NCI-H2081 (cell line): ENCODE measurements at regions not wholly inside any gene's neighbourhood (a gene's known extent, or its start where the extent isn't known, plus 50 kb on each side); places are given as distances from the start of the nearest gene placed in this dataset.
"Not testable (repeated sequence)": the region's sequence is repeated elsewhere in the genome, so short reads cannot be mapped to it uniquely, and the experiment has no call there.

Source experiments
- DNase-seq, 2 experiments: peaks; one replicate each; lab custom pipeline; 2025; lab: John Stamatoyannopoulos, UW

DNA sequence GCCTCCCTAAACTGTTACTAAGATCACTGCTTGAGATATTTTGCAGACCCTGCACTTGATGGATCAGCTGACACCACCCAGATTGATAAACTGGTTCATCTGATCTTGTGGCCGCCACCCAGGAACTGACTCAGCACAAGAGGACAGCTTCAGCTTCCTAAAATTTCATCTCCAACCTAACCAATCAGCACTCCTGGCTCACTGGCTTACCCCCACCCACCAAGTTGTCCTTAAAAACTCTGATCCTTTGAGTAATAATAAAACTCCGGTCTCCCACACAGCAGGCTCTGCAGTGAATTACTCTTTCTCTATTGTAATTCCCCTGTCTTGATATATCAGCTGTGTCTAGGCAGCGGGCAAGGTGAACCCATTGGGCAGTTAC, 174.8 kb downstream of the UTP18 start:
- peak in 1 of 2 experiments; percentile 53 for DNase-seq

DNA sequence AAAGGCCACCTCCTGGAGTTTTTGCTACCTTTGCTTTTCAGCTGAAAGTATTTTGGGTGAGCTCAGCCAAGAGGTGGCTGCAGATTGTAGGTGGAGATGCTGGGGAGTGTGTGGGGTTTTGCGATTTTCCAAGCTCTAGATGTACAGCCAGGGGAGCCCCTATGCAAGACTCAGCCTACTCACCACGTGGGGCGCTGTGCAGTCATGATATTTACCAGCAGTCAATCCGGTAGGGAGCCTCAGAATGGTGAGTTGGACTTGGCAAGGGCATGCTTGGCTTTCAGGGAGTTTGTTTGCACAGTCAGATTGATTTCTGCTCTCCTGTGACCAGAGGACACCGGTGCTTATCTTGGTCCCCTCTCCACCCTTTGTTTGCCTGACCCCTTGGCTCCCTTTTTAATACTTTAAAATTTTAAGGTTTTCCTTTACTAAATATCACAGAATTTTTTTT, 175.3 kb downstream of the UTP18 start:
- DNase-seq = peak; percentile 91 to 98

DNA sequence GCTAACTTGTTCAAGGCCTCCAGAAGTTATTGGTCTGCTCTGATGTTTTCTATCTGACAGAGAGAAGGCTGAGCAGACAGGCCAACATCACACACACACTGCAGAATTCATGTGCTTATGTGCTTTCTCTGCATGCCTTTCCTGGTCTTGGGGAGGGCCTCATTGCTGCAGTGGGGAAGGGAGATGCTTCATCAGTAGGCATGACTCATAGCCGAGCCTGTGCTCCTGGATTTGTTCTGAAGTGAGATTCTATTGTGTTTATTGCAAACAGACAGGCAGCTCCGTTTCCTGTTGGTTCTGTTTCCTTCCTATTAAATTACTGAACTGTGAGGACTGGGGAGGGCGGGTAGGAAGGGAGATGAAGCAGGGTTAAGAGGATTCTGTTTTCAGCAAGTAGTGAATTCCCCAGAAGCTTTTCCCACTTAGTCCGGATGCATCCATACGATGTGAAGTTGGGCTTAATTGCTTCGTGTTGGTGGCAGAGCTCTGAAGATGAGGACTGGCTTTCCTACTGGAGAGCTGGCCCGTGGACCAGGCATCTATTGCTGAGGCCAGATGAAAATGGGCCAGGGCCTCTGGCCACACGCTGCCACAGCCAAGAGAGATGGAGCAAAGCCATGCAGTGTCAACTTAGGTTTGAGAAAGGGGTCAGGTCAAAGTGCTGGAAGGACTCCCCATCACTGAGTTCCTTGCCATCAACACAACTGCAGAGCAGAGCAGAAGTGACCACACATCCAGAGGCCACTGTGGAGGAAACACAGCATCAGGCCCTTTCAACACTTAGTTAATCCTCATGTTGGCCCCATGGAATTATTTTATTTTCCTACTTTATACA, 179.3 kb downstream of the UTP18 start:
- peak in 1 of 2 experiments; percentile 54 for DNase-seq

DNA sequence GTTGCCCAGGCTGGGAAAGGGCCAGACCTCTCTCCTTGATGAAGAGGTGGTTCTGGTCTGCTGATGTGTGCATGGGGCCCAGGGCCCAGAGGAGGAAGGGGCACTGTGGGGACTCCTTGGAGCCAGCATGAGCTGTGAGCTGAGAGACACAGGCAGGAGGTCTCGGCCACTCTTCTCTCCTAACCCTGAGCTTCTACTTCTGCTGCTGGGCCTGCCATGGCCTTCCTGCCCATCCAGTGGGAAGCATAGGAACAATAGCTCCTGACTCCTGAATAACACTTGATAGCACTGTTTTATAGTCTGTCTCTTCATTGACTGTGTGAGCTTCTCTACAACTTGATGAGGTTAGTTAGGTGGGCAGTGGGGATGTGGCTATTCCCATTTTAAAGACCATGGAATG, 181.1 kb downstream of the UTP18 start:
- no peak for DNase-seq

DNA sequence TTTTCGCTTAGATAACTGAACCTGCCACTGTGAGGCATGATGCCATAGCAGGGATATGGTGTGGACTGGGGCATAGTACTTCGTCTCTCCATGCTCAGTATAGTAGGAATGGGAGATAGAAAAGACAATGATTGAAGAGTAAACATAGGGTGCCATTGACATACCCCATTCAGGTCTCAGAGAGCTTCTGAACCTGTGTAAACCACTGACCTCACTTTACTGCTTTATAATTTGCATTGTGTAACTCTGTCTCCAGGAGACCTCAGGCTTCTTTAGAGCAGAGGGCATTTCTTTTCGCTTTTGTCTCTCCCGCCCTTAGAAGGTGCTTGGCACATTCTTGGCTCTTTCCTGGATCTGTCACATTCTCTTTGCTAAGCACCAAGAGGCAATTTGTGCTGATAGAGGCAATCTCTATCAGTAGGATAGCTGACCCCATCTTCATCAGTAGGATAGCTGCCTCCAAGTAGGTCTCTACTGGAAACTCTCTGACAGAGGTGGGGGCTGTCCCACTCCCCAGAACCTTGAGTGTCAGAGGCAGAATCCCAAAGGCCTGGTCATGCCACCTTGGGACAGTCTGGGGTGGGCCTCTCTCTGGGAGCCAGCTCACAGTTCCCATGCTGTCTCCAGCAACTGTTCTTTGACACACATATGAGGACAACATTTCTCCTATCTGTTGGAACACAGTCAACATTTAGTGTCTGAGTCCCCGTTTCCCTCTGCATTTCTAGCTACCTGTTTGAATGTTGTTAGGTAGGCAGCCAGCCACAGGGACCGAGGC, 181.9 kb downstream of the UTP18 start:
- no peak for DNase-seq

DNA sequence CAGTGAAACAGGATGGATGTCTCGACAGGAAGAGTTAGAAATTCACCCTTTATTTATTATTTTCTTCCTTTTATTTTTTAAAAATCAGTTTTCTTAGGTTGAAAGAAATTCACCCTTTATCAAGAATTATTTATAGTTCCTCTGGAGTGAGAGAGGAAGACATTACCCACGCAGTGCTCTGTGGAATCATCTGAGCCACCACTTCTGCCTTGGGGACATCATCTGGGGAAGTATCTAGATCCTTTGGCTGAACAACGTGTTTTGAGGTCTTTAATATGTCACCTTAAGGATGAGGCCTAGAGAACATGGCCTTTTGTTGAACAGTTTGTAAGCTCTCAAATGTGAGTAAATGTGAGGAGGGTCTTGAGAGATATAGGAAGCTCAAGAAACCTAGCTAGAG, 183.3 kb downstream of the UTP18 start:
- no peak for DNase-seq

DNA sequence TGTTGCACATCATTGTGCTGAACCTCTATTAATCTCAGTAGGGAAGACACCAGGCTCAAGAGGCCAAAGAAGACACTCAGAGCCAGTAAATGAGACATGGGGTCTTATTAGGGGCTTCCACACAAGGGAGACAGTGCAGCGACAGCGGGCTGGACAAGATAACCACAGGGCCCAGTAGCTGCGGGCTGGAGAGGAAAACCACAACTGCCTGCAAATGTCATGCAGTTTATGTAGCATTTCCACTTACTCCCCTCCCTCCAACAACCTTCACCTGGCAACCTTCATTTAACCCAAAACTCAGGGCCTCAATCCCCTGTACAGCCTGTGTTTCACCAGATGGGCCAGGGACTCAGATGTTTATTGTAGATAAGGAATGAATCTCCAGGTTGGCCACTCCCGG, 185.6 kb downstream of the UTP18 start:
- DNase-seq = no peak

DNA sequence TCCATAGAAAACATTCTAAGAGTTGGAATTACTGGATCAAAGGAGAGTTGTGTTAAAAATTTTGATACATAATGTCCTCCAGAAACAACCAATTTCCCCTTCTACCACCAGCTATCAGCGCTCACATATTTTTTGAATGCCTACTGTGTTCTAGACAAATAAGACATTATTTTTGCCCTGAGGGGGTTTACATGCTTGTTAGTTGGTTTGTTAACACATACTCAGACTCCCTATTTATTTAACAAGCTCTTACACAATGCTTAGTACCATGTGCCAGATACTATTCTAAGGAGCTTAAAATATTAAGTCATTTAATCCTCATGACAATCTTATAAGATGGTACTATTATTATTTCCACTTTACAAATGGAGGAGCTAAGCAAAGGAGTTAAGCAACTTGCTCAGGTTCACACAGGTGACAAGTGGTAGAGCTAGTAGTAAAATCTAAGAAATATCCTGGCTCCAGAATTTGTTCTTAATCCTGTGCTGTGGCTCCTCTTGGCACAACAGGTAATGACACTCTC, 194.2 kb downstream of the UTP18 start:
- DNase-seq = no peak

DNA sequence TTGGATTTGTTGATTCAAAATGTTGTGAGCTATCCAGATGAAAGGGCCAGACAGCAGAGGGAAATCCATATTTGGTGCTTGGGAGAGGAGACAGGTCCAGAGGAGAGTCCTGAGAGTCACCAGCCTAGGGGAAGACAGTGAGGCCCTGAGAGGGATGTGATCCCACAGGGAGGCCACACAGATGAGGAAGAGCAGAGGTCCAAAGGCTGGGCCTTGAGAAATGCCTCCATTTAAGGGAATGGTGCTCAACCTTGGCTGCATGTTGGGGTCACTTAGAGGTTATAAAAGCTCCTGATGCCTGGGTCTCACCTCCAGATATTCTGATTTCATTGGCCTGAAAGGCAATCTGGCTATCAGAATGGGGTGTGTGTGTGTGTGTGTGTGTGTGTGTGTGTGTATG, 194.9 kb downstream of the UTP18 start:
- DNase-seq = no peak

DNA sequence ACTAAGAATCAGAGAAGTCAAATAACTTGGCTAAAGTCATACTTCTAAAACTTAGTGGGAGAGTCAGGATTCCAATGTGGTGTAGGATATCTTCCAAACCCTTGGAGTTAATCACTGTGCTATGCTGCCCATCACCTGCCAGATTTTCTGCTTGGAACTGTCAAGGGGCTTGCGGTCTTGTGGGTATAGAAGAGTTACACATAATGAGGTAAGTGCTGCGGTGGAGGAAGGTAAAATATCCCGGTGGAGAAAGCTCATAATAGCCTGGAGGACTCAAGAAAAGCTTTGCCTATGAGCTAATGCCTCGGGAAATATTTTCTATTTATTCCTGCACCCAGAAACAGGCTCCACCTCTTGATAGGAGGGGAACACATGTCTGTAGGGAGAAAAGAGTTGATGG, 195.6 kb downstream of the UTP18 start:
- no peak for DNase-seq

DNA sequence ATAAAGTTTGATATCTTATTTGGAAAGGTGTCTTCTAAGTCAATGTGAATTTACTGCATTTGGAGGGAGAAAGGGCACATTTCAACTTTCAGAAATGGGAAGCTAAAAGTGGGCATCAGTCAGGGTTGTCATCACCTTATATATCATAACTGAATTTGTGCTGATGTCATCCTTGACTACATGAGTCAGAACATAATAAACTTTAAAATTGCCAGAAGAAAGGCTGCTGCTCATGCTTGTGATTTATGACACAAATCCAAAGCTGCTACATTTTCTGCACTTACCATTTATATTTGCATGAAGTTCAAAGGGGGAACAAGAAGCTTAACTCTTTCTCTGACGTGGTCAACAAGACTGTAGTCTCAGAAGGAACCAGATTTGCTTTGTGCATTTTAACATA, 196.6 kb downstream of the UTP18 start:
- DNase-seq = no peak

DNA sequence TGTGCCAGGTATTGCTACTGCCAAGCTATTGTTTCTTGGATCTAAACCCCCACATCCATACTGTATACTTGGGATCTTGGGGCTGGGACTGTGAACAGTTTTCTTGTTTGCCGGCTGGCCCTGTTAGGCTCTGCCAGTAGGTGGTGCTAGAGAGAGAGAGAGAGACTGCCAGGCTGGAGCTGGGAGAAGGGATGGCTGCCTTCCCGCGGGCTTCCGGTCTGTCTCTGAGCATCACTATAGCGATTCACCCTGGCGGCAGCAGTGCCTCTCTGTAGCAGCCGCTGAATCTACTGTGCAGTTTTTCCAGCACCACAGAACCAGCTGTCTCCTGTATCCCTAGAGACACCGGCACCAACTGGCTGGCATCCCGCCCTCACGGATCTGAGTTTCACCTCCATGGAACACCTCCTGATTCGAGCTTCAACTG, 201.2 kb downstream of the UTP18 start:
- DNase-seq = peak in 1 of 2 experiments; percentile 39

DNA sequence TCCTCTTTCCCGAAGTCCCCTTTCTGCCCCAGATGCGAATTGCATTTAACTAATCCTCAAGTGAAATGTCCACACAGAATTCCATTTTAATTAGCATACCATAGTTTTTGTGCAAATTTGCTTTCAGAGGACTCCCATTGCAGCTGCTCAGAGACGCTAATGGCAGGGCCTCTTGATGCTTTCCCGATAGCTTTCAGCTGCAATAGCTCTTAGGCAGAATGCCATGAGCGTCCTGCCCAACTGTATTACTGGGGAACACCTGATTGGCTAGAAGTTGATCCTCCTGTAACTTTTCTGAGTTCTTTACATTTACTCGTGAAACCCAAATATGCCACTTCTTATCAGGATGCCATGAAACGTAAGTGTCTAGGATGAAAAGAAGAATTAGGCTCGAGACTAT, 203.0 kb downstream of the UTP18 start:
- no peak for DNase-seq

DNA sequence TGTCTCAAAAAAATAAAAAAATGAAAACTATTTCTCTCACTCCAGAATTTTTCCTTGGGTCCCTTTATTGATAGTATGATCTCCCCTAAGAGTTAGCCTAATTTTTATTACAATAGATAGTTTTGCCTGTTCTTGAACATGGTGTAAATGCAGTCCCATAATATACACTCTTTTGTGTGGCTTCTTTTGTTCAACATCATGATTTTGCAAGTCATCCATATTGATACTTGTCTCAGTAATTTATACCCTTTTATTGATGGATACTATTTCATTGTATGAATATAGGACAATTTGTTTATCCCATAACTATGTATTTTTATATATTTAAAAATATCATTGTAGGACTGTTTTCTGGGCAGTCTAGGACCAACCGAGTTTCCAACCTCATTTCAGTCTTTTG, 207.0 kb downstream of the UTP18 start:
- DNase-seq = no peak

DNA sequence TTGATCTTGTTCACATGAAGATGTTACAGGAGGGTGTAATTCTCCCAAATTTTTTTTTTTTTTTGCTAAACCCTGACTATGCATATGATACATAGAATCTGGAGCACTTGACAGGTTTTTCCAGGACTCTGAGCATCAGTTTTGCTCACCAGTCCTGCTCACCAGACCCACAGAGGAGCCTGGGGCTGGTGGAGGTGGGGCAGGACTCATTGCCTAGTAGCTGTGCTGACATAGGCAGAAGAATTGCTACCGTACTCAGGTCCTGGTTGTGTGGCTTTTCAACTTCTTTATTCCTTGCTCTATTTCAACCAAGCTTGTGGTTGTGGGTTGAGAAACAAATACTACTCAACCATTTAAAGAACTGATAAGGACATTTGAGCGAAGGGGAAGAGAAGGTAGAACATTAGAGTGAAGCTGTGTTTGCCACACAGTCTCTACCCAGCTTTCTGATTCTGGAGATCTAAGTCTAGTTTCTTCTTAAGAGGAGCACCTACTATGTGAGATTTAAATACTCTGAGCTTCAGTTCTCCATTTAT, 212.4 kb downstream of the UTP18 start:
- DNase-seq = no peak

DNA sequence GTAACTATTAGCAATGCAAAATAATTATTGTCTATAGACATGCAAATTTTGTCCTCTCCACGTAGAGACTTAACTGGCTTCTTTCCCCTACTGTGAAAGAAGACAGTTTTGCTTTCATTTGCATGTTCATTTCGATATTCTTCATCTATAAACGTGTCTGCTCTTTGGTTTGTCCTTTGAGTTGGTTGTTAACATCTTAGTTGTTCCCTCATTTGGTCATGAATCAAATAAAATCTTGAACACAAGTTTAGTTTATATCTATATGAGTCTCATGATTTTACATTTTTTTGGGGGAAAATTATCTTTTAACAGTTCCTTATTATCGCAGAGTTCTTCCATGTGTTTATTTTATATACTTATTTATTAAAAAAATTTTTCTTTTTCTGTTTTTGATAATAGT, 214.4 kb downstream of the UTP18 start:
- no peak for DNase-seq

DNA sequence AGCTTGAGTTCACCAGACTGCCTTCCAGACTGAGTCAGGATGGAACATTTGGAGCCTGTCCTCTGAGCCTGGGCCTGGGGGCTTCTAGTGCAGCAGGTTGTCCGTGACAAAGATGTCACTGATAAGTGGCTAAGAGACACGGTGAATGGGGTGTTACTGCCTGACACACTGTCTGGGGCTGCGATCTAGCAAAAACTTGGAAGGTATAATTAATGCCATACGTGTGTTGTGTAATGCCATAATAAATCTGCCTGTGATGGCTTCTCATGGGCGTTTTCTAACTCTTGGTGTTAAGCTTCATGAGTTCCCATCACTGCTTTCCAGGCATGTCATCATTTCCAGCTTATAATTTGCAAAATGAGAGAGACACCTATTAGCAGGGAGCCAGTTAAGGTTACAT, 215.4 kb downstream of the UTP18 start:
- no peak for DNase-seq

DNA sequence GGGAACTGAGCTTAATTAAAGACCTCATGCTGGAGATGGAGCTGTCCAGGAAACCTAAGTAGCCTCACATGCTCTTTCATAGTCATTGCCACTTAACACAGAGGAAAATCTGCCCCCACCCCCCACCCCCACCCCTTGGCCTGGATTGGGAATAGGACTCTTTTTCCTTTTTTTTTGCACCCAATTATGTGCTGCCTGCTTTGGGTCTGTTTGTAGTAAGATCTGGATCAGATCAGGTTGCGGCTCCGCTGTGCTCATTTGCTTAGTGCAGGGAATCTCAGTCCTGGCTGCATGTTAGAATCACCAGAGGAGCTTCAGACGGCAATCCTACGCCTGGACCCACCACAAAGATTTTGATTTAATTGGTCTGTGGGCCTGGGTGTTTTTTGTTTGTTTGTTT, 219.0 kb downstream of the UTP18 start:
- DNase-seq = no peak

DNA sequence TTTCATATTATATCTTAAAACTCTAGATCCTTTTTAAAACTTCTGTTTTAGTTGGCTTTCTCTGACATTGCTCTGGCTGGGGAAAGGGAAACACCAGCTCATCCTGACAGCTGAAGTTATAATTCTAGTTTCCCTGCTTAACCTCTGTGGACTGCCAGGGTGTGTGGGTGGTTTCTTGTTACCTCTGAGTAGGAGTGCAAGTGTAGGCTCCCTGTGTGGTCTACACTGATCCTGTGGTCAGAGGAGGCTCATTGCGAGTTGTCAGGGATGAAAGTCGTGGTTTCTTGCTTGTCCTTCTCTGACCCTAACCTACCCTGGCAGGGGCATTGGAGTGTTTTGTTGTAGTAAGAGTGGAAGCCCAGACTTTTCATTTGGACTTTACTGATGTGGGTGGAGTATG, 221.0 kb downstream of the UTP18 start:
- no peak for DNase-seq

DNA sequence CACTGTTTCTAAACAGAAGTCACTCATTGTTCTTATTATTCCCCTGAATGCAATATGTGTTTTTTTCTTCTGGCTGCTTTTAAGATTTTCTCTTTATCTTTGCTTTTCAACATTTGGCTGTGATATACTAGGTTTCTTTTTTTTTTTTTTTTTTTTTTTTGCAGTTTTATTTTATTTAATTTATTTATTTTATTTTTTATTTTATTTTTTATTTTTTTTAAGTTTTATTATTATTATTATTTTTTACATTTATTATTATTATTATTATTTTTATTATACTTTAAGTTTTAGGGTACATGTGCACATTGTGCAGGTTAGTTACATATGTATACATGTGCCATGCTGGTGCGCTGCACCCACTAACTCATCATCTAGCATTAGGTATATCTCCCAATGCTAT, 221.9 kb downstream of the UTP18 start:
- DNase-seq = not testable (repeated sequence)

DNA sequence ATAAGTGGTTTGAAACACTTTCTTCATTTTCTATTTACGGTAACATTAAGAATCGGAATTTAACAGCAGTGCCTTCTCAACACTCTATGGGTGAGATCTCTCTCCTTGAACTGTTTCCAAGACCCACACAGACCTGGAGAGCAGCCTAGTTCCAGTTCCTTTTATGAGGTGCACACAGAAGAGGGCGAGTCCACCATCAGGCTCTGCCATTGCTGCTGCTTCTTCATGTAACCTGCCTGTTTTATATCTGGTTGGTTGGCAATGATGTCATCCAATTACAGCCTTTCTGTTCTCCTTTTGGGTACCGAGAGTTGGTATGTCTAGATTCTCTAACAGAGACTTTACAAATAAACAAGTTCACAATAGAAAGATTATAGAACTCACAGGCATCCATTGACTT, 225.7 kb downstream of the UTP18 start:
- no peak for DNase-seq

DNA sequence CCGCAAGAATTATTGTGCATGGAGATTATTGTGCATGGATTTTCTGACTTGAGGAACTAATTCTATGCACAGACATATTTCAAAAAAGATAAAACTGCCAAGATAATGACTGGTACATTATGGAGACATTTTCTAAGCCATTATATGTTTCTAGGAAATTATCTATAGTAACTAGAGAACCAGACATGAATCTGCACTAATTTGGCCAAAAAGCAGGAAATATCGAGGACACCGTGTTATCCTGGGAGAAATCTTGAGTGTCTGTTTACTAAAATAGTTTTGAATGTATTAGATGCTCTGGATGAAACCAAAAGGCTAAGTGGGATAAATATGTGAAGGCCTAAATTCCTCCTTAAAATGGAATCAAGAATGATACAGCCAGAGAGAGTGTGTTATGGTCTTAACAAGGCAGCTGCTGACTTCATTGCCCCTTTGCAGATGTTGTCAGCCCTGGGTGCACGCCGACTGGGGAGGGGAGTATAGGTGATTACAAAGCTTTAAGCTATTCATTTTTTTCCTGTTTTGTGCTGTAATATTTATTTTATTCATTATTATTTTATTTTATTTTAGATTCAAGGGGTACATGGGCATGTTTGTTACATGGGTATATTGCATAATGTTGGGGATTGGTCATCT, 226.7 kb downstream of the UTP18 start:
- DNase-seq = no peak
